SHP77 (cell line): ENCODE measurements at regions not wholly inside any gene's neighbourhood (a gene's known extent, or its start where the extent isn't known, plus 50 kb on each side); places are given as distances from the start of the nearest gene placed in this dataset.
"Not testable (repeated sequence)": the region's sequence is repeated elsewhere in the genome, so short reads cannot be mapped to it uniquely, and the experiment has no call there.

Experiments
- DNase-seq, 2 experiments: peaks; one replicate each; lab custom pipeline; 2025; lab: John Stamatoyannopoulos, UW

DNA sequence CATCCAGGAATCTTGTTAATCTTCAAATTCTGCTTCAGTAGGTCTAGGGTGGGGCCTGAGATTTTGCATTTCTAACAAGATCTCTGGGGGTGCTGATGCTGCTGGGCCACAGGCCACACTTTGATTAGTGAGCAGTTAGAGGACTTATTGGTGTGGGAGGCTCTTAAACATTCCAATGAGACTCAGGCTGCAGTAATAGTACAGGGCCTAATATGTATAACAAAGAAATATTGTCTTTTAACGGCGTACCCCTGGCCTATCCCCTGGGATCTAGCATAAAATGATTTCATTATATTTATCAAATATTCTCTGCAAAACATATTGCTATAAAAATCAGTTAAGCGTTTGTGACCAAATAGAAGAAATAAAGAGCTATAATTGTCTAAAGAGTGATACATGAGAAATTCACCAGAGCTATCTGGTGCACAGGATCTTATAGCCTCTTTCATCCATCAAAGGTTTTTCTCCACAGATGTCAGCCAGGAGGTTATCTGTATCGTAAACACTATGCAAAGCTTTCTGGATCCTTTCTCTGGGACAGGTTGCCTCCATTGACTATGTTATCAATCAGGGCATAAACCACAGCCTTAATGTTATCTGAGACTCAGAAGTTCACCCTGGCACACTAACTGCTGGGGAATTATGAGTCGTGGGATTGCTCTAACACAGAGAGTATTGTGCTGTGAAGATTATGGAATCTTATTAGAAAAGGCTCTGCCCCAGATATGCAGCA is 488.5 kb upstream of the MAP3K7 start:
- DNase-seq, result no peak

DNA sequence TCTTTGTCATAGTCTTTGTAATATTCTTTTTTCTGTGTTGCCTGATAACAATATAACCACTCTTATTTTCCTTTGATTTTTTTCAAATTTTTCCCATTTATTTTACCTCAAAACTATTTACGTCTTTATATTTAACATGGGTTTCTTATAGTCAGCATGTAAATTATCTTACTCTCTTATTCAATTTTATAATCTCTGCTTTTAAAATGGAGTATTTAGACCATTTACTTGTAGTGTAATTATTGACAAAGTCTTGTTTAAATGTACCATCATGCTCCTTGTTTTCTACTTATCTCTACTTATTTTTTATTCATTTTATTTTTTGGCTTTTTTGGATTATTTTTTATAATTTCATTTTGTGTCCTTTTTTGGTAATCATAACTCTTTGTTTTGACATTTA is 476.5 kb upstream of the MAP3K7 start:
- DNase-seq, result no peak

DNA sequence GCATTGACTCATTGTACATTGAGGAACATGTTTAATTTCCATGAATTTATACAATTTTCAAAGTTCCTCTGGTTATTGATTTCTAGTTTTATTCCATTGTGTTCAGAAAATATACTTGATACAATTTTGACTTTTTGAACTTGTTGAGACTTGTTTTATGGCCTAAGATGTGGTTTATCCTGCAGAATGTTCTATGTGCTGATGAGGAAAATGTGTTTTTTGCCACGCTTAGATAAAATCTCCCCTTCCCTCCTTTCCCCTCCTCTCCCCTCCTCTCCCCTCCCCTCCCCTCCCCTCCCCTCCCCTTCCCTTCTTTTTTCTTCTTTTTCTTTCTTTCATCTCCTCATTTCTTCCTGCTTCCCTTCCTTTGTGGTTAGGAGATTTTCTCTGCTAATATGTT is 470.8 kb upstream of the MAP3K7 start:
- DNase-seq, result no peak

DNA sequence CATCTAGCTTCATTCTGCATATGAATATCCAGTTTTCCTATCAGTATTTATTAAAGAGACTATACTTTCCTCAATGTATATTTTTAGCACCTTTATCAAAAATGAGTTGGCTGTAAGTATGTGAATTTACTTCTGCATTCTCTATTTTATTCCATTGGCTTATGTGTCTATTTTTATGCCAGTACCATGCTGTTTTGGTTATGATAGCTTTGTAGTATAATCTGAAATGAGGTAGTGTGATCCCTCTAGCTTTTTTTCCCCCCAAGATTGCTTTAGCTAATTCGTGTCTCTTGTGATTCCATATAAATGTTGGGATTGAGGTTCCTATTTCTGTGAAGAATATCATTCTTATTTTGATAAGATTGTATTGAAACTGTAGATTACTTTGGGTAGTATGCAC is 469.1 kb upstream of the MAP3K7 start:
- no peak for DNase-seq

DNA sequence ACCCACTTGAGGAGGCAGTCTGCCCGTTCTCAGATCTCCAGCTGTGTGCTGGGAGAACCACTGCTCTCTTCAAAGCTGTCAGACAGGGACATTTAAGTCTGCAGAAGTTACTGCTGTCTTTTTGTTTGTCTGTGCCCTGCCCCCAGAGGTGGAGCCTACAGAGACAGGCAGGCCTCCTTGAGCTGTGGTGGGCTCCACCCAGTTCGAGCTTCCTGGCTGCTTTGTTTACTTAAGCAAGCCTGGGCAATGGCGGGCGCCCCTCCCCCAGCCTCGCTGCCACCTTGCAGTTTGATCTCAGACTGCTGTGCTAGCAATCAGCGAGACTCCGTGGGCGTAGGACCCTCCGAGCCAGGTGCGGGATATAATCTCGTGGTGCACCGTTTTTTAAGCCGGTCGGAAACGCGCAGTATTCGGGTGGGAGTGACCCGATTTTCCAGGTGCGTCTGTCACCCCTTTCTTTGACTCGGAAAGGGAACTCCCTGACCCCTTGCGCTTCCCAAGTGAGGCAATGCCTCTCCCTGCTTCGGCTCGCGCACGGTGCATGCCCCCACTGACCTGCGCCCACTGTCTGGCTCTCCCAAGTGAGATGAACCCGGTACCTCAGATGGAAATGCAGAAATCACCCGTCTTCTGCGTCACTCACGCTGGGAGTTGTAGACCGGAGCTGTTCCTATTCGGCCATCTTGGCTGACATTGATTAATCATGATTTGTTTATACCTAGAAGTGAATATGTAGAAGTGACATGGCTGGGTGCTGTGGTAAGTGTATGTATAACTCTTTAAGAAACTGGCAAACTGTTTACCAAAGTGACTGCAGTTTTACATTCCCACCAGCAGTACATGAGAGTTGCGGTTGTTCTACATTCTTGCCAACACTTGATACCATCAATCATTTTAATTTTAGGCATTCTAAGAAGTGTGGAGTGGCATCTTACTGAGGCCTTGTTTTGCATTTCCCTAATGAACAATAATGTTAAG is 465.9 kb upstream of the MAP3K7 start:
- DNase-seq, result not testable (repeated sequence)

DNA sequence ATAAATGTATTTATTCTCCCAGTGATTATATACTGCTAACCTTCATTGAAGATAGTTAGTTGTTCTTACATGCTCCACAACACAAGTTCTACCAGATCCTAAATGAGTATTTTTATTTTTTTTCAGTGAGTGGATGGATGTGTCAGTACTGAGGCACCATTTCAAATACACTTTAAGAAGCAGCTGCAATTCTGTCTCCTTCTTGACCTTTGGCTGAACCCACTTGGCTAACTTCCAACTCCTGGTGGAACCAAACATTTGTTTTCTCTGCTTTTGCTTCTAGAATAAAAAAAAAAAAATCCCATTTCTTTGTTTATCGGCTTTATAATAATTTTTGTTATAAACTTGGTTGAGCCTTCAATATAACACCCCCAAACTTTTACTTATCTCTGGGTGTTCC is 458.3 kb upstream of the MAP3K7 start:
- DNase-seq, result no peak

DNA sequence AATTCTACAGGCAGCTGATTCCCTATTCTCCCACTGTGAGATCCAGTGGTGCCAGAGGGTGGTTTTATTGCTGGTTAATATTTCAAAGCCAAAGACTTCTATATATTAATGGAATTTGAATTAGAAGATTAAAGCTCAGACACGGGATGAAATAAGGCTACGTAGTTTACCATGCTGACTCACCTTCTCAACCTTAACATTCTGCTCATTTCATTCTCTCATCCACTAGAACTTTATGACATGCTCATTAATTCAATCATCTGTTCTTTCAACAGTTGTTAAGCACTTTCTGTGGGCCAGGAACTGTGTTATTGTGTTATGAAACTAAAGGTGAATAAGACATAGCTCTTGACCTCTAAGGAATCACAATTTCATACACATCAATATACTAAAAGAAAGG is 456.9 kb upstream of the MAP3K7 start:
- no peak for DNase-seq

DNA sequence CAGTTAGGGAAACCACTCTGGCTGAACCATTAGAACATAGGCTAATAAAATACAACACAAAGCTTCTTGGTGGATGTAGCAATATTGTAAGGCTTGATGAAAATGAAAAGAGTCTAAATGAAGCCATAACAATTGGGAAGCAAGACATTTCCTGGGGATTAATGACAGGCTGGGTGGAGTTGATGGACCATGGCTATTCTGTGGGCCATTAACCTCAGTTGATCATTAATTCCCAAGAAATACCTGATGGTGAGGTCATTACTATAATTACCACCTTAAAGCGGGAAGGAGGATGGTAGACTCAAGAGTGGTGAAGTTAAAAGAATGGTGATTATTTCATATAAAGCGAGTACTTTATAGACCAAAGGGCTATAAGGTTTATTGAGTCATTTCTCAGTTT is 455.8 kb upstream of the MAP3K7 start:
- no peak for DNase-seq

DNA sequence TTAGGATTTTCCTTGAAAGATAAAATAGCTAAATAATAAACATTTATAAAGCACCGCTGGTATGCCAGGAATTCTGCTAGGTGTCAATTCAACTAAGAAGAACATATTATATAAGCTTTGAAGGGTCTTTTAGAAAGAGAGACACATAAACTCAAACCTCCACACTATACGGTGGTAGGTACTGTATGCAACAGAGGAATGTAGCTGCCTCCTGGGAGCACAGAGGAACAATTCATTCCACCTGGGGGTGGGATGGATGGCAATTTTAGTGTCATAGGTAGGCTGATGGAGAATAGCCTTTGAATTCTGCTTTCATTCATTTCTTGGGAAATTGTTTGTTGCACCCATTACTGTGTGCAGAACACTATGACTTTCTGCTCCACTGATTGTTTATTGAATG is 447.1 kb upstream of the MAP3K7 start:
- no peak for DNase-seq

DNA sequence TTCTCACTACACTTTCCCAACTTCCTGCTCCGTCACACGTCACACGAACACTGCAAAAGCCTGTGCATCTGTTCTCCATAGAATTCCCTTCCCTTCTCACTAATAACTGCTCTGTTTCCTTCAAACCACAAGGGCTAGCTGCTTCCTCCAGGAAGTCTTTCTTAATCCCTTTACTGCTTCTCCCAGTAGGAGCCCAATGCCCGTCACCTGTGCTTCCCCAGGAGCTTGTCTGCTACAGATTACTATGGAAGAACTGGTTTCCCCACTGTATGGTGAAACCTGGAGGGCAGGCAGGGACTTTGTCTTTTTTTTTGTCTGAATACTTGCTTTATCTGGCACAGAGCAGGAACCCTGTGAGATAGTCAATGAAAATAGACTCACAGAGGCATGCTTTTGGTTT is 444.7 kb upstream of the MAP3K7 start:
- no peak for DNase-seq

DNA sequence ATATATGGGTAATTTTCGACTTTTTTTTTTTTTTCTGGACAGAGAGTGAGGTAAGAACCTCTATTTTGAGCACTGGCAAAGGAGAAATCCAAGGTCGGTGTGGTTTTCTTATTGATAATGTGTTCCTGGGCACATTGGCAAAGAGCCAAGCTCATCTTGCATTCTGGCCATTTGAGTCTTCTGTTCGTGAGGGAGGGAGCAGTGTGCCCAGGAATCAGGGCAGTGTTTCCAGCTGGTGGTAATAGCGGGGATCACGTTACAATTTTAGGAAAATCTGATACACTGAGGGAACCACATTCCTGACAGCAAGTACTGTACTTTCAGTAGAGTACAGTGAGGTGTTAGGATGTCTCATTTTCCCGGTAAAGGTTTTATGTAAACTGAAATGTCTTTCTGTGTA is 442.3 kb upstream of the MAP3K7 start:
- DNase-seq, result peak; percentile 75 to 83

DNA sequence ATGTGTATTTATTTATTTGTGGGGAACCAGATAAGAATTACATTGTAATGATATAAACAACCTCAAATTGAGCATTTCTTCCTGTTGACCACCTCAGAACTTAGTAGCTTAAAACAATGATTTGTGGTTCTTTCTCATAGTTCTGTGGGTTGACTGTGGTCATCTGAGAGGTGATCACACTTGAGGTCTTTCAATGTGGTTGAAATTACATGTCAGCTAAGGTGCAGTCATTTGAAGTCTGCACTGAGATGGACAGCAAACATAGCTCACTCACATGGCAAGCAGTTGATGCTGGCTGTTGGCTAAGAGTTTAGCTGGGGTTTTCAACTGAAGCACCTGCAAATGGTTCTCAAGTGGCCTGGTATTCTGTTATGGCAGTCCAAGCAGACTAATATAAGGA is 436.7 kb upstream of the MAP3K7 start:
- DNase-seq, result no peak

DNA sequence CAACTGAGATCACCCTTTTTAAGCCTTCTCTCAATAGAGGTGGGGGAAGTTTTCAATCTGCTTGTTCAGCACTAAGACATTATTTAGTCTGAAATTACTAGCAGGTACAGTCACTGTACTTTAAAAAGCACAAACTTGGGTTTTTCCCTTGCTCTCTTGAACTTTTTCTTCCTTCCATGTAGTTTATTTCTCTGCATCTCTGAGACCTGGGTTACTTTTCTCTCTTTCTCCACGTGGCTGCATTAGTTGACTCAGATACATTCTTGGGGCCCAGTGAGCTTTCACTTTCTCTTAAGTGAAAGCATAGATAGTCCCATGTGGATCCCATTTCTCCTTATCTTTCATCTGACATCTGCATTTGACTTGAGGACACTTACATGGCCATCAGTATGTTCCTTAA is 433.9 kb upstream of the MAP3K7 start:
- DNase-seq, result no peak

DNA sequence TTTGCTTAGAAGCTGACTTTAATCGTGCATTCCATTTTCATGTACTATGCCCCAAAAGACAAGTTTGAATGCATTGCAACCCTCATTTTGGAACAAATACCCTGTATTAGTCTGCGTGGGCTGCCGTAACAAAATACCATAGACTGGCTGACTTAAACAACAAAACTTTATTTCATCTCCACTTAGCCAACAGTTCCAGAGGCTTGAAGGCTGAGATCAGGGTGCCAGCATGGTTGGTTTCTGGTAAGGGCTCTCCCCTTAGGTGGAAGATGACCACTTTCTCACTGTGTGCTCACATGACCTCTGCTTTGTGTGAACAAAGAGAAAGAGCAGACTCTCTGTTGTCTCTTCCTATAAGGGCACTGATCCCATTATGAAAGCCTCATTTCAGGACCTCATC is 431.7 kb upstream of the MAP3K7 start:
- DNase-seq, result no peak

DNA sequence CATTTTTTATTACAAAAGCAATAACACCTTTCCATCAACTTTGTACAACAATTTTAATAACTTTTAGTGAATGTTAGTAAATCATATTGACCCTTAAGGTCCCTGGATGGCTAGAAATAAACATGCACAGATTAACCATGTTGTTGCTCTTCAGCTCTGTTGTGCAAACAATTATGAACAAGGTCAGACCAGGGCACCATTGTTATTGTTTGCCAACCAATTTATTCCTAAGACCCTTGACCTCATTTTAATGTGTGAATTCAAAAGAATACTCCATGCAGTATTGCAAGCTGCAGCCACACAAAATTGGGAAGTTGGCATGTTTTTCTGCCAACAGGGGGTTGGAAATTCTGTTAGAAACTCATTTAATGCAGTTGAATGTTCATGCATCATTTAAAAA is 426.6 kb upstream of the MAP3K7 start:
- DNase-seq, result no peak

DNA sequence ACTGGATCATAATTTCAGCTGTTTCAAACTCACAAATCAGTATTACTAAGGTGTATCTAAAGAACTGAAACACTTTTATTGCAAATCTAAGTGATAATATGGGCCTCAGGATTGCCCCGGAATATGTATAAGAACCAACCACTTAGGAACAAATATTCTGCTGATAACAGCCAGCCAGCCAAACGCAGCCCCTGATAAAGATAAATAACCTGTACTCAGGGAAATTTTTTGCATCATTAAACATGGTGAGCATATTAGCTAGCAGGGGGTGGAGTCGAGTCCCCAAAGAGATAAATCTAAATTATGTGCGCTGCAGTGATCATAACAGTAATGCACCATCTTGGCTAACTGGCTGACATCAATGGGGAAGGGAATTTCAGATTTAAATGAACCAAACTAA is 410.2 kb upstream of the MAP3K7 start:
- no peak for DNase-seq

DNA sequence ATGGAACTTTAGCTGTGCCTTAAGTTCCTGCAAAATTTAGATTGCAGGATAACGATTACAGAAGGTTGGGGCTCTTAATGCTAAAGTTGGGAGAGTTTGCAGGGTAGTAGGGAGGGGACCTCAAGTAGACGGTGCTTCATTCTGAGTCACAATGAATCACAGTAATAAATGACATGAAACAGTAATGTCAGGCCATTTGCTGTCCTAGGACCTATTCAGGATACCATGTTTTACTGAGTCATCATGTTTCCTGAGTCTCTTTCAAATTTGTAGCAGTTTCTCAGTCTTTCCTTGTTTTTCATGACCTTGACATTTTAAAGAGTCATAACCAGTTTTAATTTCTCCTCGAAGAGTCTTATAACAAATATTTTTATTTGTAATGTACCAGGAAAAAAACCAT is 406.9 kb upstream of the MAP3K7 start:
- DNase-seq, result no peak

DNA sequence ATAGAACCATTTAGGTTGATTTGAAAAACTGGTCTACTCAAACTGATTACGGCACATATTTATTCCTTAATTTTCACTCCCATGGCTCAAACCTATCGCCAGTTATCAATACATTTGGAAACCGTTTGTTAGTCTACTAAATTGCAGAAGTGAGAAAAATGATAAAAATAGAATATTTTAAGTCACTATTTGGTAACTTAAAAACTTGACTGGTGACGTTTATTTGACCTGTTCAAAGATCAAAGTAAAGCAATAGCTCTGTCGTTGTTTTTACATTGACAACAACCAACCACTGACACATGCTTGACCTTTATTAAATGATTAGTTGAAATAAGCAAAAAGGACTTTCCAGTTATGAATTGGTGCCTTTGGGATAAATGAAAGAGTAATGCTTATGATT is 402.9 kb upstream of the MAP3K7 start:
- no peak for DNase-seq

DNA sequence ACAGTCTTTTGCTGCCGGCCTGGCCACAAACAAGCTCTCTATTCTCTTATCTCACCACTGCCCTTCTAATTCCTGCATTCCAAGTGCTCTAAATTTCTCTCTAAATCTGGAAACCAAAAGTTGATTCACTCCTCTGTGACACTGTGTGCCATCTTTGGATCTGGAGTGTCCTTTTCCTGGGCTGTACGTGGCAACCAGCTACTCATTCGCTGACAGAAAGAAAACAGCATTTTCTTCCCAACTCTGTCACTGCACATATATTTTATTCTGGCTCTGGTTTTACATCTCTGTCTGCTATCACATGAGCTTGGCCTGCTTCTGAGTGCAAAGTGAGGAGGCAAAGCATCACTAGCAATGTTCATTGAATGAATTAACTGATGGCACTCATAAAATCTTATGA is 397.2 kb upstream of the MAP3K7 start:
- no peak for DNase-seq

DNA sequence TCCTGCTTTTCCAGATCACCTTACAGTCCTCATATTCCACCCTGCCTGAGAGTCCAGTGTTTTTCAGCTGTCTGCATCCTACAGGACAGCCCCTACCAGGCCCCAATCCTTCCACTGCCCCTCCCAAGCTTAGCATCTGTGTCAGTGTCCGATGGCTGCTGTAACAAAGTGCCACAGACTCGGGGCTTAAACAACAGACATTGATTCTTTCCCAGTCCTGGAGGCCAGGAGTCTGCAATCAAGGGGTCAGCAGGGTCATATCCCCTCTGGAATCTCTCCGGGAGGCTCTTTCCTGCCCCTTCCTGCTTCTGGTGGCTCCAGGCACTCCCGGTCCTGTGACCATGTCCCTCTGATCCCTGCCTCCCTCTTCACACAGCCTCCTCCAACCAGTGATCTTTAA is 396.6 kb upstream of the MAP3K7 start:
- no peak for DNase-seq

DNA sequence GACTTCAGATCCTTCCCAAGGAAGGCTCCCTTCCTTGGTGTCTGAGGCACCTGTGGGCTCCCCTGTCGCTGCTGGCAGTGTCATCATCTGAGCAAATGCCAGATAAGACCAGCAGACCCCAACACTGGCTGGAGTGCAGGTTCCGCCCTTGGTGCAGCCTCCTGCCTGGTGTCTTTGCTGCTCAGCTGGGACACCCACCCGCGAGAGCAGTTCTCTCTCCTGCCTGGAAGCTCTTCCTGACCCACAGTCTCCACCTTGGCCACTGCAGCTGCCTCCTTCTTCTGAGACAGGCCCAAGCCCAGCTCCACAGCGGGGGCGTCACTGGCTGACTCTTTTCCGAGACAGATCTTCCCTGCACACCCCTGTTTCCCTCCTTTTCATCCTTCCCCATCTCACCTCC is 395.7 kb upstream of the MAP3K7 start:
- DNase-seq, result no peak

DNA sequence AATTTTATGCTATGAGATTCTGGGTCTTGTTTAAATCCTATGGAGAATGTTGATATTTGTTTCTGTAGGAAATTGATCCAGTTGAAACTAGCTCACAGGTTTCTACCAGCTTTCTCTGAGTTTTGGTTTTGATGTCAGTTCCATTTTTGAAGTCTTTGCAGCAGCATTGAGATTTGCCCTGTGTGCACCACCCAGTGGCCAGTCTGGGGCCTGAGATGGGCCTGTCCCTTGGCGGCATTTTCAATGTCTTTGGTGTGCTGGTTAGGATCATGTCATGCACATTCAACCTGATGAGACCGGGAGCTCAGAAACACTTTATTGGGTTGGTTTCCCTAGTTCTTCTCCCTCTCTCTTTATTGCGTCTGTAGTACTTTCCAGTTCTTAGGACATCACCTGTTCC is 395.2 kb upstream of the MAP3K7 start:
- DNase-seq, result no peak

DNA sequence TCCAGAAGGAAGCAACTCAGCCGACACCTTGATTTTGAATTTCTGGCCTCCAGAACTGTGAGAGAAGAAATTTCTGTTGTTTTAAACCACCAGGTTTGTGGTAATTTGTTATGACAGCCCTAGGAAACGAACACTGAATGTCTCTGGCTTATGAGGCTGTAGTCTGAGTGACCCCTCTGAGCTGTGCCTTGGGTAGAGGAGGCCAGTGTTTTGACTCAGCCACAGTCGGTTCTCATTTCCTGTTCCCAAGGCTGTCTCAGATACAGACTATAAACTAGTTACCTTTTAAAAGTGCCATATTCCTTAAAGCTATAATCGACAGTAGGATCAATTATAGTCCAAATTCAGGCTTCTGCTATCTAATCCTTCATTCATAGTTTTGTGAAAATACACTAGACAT is 391.2 kb upstream of the MAP3K7 start:
- no peak for DNase-seq

DNA sequence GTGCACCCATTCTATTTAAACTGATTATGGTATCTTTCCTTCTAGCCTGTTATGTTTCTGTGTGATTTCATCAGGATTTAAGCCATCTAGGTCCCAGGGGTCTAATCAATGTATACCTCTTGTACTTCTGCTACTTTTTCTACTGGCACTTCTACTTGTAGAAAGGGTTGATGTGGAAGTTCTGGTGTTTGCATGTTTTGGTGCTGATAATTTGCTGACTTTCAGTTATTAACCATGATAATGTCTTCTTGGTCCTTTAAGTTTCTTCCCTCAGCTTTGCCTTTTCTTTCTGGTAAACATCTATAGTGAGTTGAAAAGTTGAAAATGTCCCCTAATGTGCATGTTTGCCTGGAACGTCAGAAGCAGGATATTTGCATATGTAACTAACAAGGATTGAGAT is 390.6 kb upstream of the MAP3K7 start:
- DNase-seq, result no peak
